ENCODE measurements at regions not wholly inside any gene's neighbourhood (a gene's known extent, or its start where the extent isn't known, plus 50 kb on each side); places are given as distances from the start of the nearest gene placed in this dataset.

GRCh38 chr2:57720728-57721627, 325.6 kb upstream of the VRK2 start:
- TF ChIP-seq CTCF (IDR thresholded peaks at IDR 0.05; ENCODE audit: low read depth, low read length), result peak; percentile 51
- no peak overlapping the region for H3K4me3 ChIP-seq (ENCODE audit: low read depth, low read length)

GRCh38 chr2:57725337-57725947, 321.2 kb upstream of the VRK2 start:
- H3K4me3 ChIP-seq (ENCODE audit: low read depth, low read length), result no peak overlapping the region
- no peak for TF ChIP-seq CTCF (IDR thresholded peaks at IDR 0.05; ENCODE audit: low read depth, low read length)

- no peak for TF ChIP-seq CTCF (IDR thresholded peaks at IDR 0.05; ENCODE audit: low read depth, low read length)
- H3K4me3 ChIP-seq (ENCODE audit: low read depth, low read length), result no peak overlapping the region
Observed at GRCh38 chr2:57726294-57726693, 320.3 kb upstream of the VRK2 start.

- no peak for TF ChIP-seq CTCF (IDR thresholded peaks at IDR 0.05; ENCODE audit: low read depth, low read length)
- H3K4me3 ChIP-seq (ENCODE audit: low read depth, low read length), result no peak overlapping the region
Observed at GRCh38 chr2:57728691-57729090, 317.9 kb upstream of the VRK2 start.

GRCh38 chr2:57733956-57734355, 312.6 kb upstream of the VRK2 start:
- TF ChIP-seq CTCF (IDR thresholded peaks at IDR 0.05; ENCODE audit: low read depth, low read length), result no peak
- no peak overlapping the region for H3K4me3 ChIP-seq (ENCODE audit: low read depth, low read length)

GRCh38 chr2:57740891-57741290, 305.7 kb upstream of the VRK2 start:
- no peak overlapping the region for H3K4me3 ChIP-seq (ENCODE audit: low read depth, low read length)
- no peak for TF ChIP-seq CTCF (IDR thresholded peaks at IDR 0.05; ENCODE audit: low read depth, low read length)

GRCh38 chr2:57753636-57754035, 293.0 kb upstream of the VRK2 start:
- H3K4me3 ChIP-seq (ENCODE audit: low read depth, low read length), result no peak overlapping the region
- no peak for TF ChIP-seq CTCF (IDR thresholded peaks at IDR 0.05; ENCODE audit: low read depth, low read length)
